ENCODE measurements at regions not wholly inside any gene's neighbourhood (a gene's known extent, or its start where the extent isn't known, plus 50 kb on each side); places are given as distances from the start of the nearest gene placed in this dataset.
A peak's percentile ranks its signal among the peaks of the same experiment; 100 is the strongest.

DNA sequence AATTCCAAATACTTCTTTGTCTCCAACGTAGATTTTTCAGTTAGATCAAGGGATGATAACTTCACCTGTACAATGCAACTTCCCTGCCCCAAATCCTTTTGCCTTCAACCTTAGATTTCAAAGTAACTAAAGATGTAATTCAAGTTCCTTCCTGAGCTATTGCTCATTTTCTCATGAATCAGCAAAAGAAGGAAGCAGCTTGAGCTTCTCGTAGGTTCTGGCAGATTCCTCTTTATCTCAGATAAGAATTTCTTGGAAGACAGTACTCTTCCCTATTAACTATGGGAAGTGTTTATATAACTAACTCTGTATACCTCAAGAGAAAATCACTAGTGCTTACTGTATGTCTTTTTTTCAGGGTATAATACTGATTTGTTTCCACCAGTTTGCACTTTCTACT, 203.8 kb downstream of the RASSF9 start:
- no peak for TF ChIP-seq POLR2A (IDR thresholded peaks at IDR 0.05; ENCODE audit: low read length)
- no peak for TF ChIP-seq GATA1 (IDR thresholded peaks at IDR 0.05; ENCODE audit: low read depth, low read length)
- DNase-seq = no peak

- TF ChIP-seq GATA1 (IDR thresholded peaks at IDR 0.05; ENCODE audit: low read depth, low read length) (no peak), POLR2A (IDR thresholded peaks at IDR 0.05; ENCODE audit: low read length) (no peak)
- DNase-seq = no peak
These were observed 202.7 kb downstream of the RASSF9 start for GRCh38 chr12:85633491-85633890.

- TF ChIP-seq GATA1 (IDR thresholded peaks at IDR 0.05; ENCODE audit: low read depth, low read length) (no peak), POLR2A (IDR thresholded peaks at IDR 0.05; ENCODE audit: low read length) (no peak)
- DNase-seq = no peak
These were observed 196.4 kb downstream of the RASSF9 start for GRCh38 chr12:85639834-85640233.

DNA sequence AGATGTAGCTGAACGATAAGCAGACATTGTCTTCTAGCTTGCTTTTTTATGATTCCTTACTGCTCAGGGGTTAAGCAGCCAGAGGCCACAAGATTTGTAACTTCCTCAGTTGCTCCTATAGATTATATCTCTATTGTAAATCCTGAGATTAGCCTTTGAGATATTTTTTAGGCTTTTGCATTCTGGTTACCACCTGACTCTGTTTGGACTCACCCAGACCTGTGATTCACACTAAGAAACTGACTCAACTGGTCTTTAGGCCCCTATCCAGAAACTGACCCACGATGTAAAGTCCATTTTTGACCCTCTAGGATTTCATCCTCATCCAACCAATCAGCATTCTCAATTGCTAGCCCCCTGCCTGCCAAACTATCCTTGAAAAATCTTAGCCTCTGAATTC, 194.4 kb downstream of the RASSF9 start:
- no peak for DNase-seq
- no peak for TF ChIP-seq GATA1 (IDR thresholded peaks at IDR 0.05; ENCODE audit: low read depth, low read length)
- TF ChIP-seq POLR2A (IDR thresholded peaks at IDR 0.05; ENCODE audit: low read length) = no peak

DNA sequence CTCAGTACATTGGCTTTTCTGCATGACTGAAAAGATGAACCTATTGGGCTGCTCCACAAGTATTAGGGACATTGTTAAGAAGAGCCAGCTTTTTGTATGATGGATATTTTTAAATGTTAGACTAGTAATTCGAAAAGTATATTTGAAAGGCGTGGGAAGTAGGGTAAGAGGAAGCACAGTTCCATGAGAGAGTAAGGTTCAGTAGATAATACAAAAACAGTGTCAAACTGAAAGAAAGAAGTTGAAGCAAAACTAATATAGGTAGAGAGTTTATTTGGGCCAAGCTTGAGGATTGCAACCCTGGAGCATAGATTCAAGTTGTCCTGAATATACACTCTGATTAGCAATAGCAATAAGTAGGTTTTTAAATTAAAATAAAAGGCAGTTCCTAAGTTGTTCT, 193.9 kb downstream of the RASSF9 start:
- TF ChIP-seq POLR2A (IDR thresholded peaks at IDR 0.05; ENCODE audit: low read length) = no peak
- TF ChIP-seq GATA1 (IDR thresholded peaks at IDR 0.05; ENCODE audit: low read depth, low read length) = no peak
- no peak for DNase-seq

GRCh38 chr12:85642808-85643207, 193.4 kb downstream of the RASSF9 start:
- no peak for DNase-seq
- TF ChIP-seq GATA1 (IDR thresholded peaks at IDR 0.05; ENCODE audit: low read depth, low read length) (no peak), POLR2A (IDR thresholded peaks at IDR 0.05; ENCODE audit: low read length) (no peak)

DNA sequence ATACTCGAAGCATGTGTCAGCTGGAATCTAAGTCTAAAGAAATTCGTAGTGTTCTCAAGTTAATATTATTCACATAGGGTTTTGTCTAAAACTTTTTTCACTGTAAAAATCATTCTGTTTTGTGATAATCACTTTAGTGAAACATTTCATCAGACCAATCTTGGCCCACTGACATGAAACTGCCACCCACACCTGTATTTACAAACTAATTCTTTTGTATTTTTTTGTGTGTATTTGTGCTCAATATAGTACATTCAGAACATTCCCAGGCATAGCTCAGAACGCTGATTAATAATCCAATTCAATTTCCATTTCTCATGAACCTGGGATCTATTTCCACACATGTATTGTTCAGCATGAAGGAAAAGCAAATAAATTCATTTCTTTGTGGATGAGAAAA, 191.7 kb downstream of the RASSF9 start:
- no peak for TF ChIP-seq GATA1 (IDR thresholded peaks at IDR 0.05; ENCODE audit: low read depth, low read length)
- no peak for TF ChIP-seq POLR2A (IDR thresholded peaks at IDR 0.05; ENCODE audit: low read length)

DNA sequence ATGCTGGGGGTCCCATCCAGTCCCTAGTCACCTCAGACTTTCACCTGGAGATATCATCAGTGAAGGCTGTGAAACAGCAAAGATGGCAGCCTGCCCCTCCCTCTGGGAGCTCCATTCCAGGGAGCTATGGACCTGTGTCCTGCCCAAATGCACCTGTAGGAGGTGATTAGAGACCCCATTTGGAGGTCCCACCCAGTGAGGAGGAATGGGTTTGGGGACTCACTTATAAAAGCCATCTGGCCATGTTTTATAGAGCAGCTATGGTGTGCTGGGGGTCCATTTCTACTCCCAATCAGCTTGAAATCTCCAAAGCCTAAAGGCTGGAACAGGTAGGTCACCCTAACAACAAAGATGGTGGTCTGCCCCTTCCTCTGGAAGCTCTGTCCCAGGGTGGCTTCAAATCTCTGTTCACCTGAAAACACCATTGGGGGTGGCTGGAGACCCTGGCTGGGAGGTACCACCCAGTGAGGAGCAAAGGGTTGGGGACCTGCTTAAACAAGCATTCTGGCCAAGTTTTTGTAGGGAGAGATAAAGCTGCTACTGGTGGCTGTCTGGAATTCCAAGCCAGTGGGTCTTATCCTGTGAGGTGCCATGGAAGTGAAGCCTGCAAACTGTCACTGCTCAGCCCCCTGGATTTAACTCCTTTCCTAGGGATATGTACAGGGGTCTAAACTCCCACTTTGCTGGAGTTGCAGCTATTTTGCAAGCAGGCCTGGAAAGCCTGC, 182.3 kb downstream of the RASSF9 start:
- TF ChIP-seq POLR2A (IDR thresholded peaks at IDR 0.05; ENCODE audit: low read length) (no peak), GATA1 (IDR thresholded peaks at IDR 0.05; ENCODE audit: low read depth, low read length) (no peak)
- DNase-seq = no peak

More for the DNA sequence above, 191.7 kb downstream of the RASSF9 start:
- no peak for DNase-seq

GRCh38 chr12:85654456-85654840, 181.8 kb downstream of the RASSF9 start:
- TF ChIP-seq POLR2A (IDR thresholded peaks at IDR 0.05; ENCODE audit: low read length) = no peak
- TF ChIP-seq GATA1 (IDR thresholded peaks at IDR 0.05; ENCODE audit: low read depth, low read length) = no peak
- DNase-seq = no peak

GRCh38 chr12:85656561-85656960, 179.6 kb downstream of the RASSF9 start:
- no peak for DNase-seq
- no peak for TF ChIP-seq POLR2A (IDR thresholded peaks at IDR 0.05; ENCODE audit: low read length)
- TF ChIP-seq GATA1 (IDR thresholded peaks at IDR 0.05; ENCODE audit: low read depth, low read length) = no peak

DNA sequence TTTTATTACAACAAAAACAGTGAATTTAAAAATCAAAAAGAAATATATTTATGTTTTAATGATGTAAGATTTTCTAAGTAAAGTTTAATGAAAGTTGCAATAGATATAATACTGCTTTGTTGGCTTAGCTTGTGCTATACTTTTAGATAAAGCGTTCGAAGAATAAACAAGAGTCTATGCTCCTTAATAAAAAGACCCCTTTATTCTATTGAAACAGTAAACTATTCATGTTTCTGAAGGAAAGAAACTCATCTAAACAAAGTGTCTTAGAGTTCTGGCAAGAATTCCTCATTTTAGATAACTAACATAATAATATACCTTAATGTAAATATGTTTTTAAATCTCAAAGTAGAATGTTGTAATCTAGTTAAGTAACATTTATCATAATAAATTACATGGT, 179.0 kb downstream of the RASSF9 start:
- TF ChIP-seq GATA1 (IDR thresholded peaks at IDR 0.05; ENCODE audit: low read depth, low read length) (no peak), POLR2A (IDR thresholded peaks at IDR 0.05; ENCODE audit: low read length) (no peak)
- no peak for DNase-seq

- DNase-seq = peak; percentile 19 to 58
- TF ChIP-seq POLR2A (IDR thresholded peaks at IDR 0.05; ENCODE audit: low read length) (no peak), GATA1 (IDR thresholded peaks at IDR 0.05; ENCODE audit: low read depth, low read length) (no peak)
These were observed 178.2 kb downstream of the RASSF9 start for GRCh38 chr12:85657836-85658630.

DNA sequence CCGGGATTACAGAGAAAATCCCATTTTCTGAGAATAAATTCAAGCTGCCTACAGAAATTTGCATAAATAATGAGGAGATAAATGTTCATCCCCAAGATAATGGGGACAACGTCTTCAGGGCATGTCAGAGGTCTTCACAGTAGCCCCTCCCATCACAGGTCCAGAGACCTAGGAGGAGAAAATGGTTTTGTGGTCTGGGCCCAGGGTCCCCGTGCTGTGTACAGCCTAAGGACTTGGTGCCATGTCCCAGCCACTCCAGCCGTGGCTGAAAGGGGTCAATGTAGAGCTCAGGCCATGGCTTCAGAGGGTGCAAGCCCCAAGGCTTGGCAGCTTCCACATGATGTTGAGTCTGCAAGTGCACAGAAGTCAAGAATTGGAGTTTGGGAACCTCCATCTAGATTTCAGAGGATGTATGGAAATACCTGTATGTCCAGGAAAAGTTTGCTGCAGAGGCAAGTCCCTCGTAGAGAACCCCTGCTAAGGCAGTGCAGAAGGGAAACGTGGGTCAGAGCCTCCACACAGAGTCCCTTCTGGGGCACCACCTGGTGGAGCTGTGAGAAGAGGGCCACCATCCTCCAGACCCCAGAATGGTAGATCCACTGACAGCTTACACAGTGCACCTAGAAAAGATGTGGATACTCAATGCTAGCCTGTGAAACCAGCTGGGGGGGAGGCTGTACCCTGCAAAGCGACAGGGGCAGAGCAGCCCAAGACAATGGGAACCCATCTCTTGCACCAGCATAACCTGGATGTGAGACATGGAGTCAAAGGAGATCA, 176.3 kb downstream of the RASSF9 start:
- no peak for DNase-seq
- TF ChIP-seq POLR2A (IDR thresholded peaks at IDR 0.05; ENCODE audit: low read length) (no peak), GATA1 (IDR thresholded peaks at IDR 0.05; ENCODE audit: low read depth, low read length) (no peak)
